Smooth muscle cell (in vitro differentiated cells): ENCODE measurements at regions not wholly inside any gene's neighbourhood (a gene's known extent, or its start where the extent isn't known, plus 50 kb on each side); places are given as distances from the start of the nearest gene placed in this dataset.

ENCODE experiments used
- DNase-seq: peaks from one replicate; lab custom pipeline; 2025; ENCODE audit not compliant: unreplicated experiment; lab: John Stamatoyannopoulos, UW
- H2AFZ ChIP-seq: fragments of 200-600 bp; sonication (generic); 2 replicates; pipeline ENCODE4 v1.6.0; 2016; ENCODE audit warnings: antibody characterized with exemption, low read depth, mild to moderate bottlenecking
- H3F3A ChIP-seq: fragments of 200-600 bp; sonication (generic); 2 replicates; pipeline ENCODE4 v1.6.0; 2017; ENCODE audit warnings: antibody characterized with exemption, low read depth
- H3K27ac ChIP-seq: fragments of 200-600 bp; sonication (generic); 2 replicates; pipeline ENCODE4 v1.5.1; 2016; ENCODE audit warnings: low read depth, mild to moderate bottlenecking
- H3K27me3 ChIP-seq: fragments of 200-600 bp; sonication (generic); 2 replicates; pipeline ENCODE4 v1.6.1; 2016; ENCODE audit warnings: low read depth, mild to moderate bottlenecking
- H3K36me3 ChIP-seq: fragments of 200-600 bp; sonication (generic); 2 replicates; pipeline ENCODE4 v1.5.1; 2016; ENCODE audit warnings: low read depth
- H3K4me1 ChIP-seq: fragments of 200-600 bp; sonication (generic); 2 replicates; pipeline ENCODE4 v1.5.1; 2016; ENCODE audit warnings: low read depth
- H3K4me2 ChIP-seq: fragments of 200-600 bp; sonication (generic); 2 replicates; pipeline ENCODE4 v1.6.0; 2016; ENCODE audit warnings: mild to moderate bottlenecking
- H3K4me3 ChIP-seq: fragments of 200-600 bp; sonication (generic); 2 replicates; pipeline ENCODE4 v1.5.1; 2016; ENCODE audit warnings: mild to moderate bottlenecking
- H3K79me2 ChIP-seq: fragments of 200-600 bp; sonication (generic); 2 replicates; pipeline ENCODE4 v1.6.0; 2016; ENCODE audit warnings: low read depth, mild to moderate bottlenecking
- H3K9ac ChIP-seq: fragments of 200-600 bp; sonication (generic); 2 replicates; pipeline ENCODE4 v1.6.0; 2016; ENCODE audit warnings: low read depth
- H3K9me3 ChIP-seq: fragments of 200-600 bp; sonication (generic); replicated peaks from 2 replicates; pipeline ENCODE4 v1.5.1; 2016; ENCODE audit warnings: low read depth
- H4K20me1 ChIP-seq: fragments of 200-600 bp; sonication (generic); 2 replicates; pipeline ENCODE4 v1.6.0; 2016; ENCODE audit warnings: low read depth
- CTCF ChIP-seq: fragments of 200-600 bp; sonication (generic); IDR thresholded peaks from 2 replicates; pipeline ENCODE4 v1.5.1; 2017; ENCODE audit warnings: borderline replicate concordance, mild to moderate bottlenecking, antibody characterized with exemption; ENCODE audit not compliant: insufficient read depth, poor library complexity, severe bottlenecking
- WGBS: methylation state at CpG from one replicate; pipeline ENCODE4 v1.1.7; 2016; ENCODE audit warnings: low lambda C conversion rate; 5-methylcytosine and 5-hydroxymethylcytosine counted together

GRCh38 chr20:57002066-57002570, 264.3 kb downstream of the BMP7 start:
- DNase-seq: no peak
- no peak overlapping the region for H2AFZ ChIP-seq
- H3K4me3 ChIP-seq: no peak overlapping the region
- peaks cover 7% of the 10 kb centered on the region for H3K4me1 ChIP-seq
- H3K36me3 ChIP-seq: no peaks in the 10 kb centered on the region
- H3K4me2 ChIP-seq: no peak overlapping the region
- no peaks in the 10 kb centered on the region for H3K27me3 ChIP-seq
- 81% methylated on average over 15 of the region's 15 CpGs for WGBS
- H3K79me2 ChIP-seq: no peaks in the 10 kb centered on the region
- no peaks in the 10 kb centered on the region for H3K9me3 ChIP-seq
- H3F3A ChIP-seq: no peaks in the 10 kb centered on the region
- no peak overlapping the region for H3K27ac ChIP-seq
- H3K9ac ChIP-seq: no peak overlapping the region
- no peaks in the 10 kb centered on the region for H4K20me1 ChIP-seq
- no peak for TF ChIP-seq CTCF

- H3K27me3 ChIP-seq: no peaks in the 10 kb centered on the region
- no peak overlapping the region for H3K4me3 ChIP-seq
- no peaks in the 10 kb centered on the region for H3F3A ChIP-seq
- no peaks in the 10 kb centered on the region for H3K9me3 ChIP-seq
- no peak for DNase-seq
- H4K20me1 ChIP-seq: no peaks in the 10 kb centered on the region
- no peak overlapping the region for H3K27ac ChIP-seq
- 66% methylated on average over 7 of the region's 7 CpGs for WGBS
- no peak for TF ChIP-seq CTCF
- H3K4me2 ChIP-seq: no peak overlapping the region
- H3K79me2 ChIP-seq: no peaks in the 10 kb centered on the region
- H3K4me1 ChIP-seq: peaks cover 16% of the 10 kb centered on the region
- no peak overlapping the region for H3K9ac ChIP-seq
- no peaks in the 10 kb centered on the region for H3K36me3 ChIP-seq
- no peak overlapping the region for H2AFZ ChIP-seq
Observed at GRCh38 chr20:57003012-57003411, 263.4 kb downstream of the BMP7 start.

DNA sequence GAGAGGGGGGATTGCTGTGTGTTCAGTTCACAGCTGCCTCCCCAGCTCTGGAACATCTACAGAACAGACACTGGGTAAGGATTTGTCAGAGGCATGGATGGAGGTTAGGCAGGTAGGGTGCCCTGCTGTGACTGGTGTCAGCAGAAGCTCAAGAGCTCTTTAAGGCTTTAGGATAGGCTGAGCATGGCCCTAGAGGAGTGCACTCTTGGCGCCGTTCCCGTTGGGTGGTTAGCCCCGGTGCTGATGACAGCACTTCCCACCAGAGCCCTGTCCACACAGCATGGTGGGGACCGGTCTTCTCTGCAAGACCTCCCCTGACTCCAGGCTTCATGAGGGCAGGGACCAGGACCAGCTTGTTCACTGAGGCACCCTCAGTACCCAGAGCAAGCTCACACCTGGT, 262.0 kb downstream of the BMP7 start:
- Histone ChIP-seq H3K4me2 (no peak overlapping the region), H2AFZ (no peak overlapping the region), H3K4me3 (no peak overlapping the region), H3K27me3 (no peaks in the 10 kb centered on the region), H3K9ac (no peak overlapping the region), H3K4me1 (peaks cover 22% of the 10 kb centered on the region), H3K79me2 (no peaks in the 10 kb centered on the region), H4K20me1 (no peaks in the 10 kb centered on the region), H3K9me3 (no peaks in the 10 kb centered on the region), H3K27ac (no peak overlapping the region), H3F3A (no peaks in the 10 kb centered on the region), H3K36me3 (no peaks in the 10 kb centered on the region)
- no peak for DNase-seq
- 91% methylated on average over 5 of the region's 5 CpGs for WGBS
- TF ChIP-seq CTCF: no peak

DNA sequence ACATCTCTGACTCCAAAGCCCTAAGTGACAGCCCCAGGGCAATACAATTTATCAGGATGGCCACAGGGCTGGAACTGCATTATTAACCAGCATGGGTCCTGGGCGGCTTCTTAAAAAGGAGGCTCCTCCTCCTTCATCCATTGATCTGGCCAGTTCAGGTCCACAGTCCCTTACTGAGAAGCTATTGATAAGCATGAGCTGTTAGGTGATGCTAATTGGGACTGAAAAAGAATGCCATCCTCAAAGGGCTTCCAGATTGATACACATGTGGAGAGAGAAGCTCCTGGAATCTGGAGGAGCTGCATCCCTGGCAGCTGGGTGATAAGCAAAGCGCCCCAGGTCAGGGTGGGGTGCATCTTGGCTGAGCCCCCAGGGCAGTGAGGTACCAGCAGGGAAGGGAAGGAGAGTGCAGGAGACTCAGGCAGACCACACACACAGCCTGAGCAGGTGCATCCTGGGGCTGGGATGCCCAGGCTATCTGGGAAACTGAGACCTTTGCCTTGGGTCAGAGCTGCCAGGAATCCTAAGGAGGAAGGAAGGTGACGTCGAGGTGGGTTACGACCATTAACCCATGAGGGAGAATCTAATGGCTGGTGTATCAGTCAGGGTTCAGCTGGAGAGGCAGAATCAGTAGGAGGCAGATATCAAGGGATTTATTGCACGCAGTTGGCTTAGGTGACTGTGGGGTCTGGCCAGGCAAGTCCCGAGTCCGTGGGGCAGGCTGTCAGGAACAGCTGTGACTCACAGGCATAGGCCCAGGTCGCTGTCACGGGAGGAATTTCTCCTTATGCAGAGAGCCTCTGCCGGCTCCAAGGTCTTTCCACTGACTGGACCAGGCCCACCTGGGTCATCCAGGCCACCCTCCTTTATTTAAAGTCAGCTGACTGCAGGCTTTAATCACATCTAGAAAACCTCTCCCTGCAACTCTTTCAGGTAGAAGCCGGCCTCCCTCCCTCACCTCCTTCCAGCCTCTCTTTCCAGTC, 261.2 kb downstream of the BMP7 start:
- Histone ChIP-seq H4K20me1 (no peaks in the 10 kb centered on the region), H3K4me1 (peaks cover 22% of the 10 kb centered on the region), H3K4me3 (no peak overlapping the region), H3K36me3 (no peaks in the 10 kb centered on the region), H3K4me2 (no peak overlapping the region), H3F3A (no peaks in the 10 kb centered on the region), H3K9ac (no peak overlapping the region), H3K27ac (no peak overlapping the region), H3K79me2 (no peaks in the 10 kb centered on the region), H3K27me3 (no peaks in the 10 kb centered on the region), H2AFZ (no peak overlapping the region), H3K9me3 (no peaks in the 10 kb centered on the region)
- TF ChIP-seq CTCF: no peak
- 64% methylated on average over 12 of the region's 12 CpGs for WGBS
- DNase-seq: no peak
